NT2/D1 (cell line): ENCODE measurements at regions not wholly inside any gene's neighbourhood (a gene's known extent, or its start where the extent isn't known, plus 50 kb on each side); places are given as distances from the start of the nearest gene placed in this dataset.
A peak's percentile ranks its signal among the peaks of the same experiment; 100 is the strongest.

ENCODE experiments used
- DNase-seq: peaks from one replicate; pipeline ENCODE4 v3.0.0-alpha.2; 2011; ENCODE audit warnings: low read depth, low spot score
- H3K27me3 ChIP-seq: 2 replicates; pipeline ENCODE4 v1.6.0; 2011; ENCODE audit warnings: mild to moderate bottlenecking; ENCODE audit not compliant: insufficient read length, insufficient read depth
- H3K36me3 ChIP-seq: 2 replicates; pipeline ENCODE4 v1.6.1; 2011; ENCODE audit warnings: mild to moderate bottlenecking, low read length, mixed read lengths; ENCODE audit not compliant: insufficient read depth, insufficient read length
- H3K4me1 ChIP-seq: 2 replicates; pipeline ENCODE4 v1.5.1; 2011; ENCODE audit not compliant: insufficient read depth, insufficient read length
- H3K4me3 ChIP-seq: 2 replicates; pipeline ENCODE4 v1.5.1; 2011; ENCODE audit warnings: low read depth; ENCODE audit not compliant: insufficient read length
- H3K9ac ChIP-seq: 2 replicates; pipeline ENCODE4 v1.6.0; 2011; ENCODE audit warnings: low read depth; ENCODE audit not compliant: insufficient read length
- H3K9me3 ChIP-seq: 2 replicates; pipeline ENCODE4 v1.5.1; 2011; ENCODE audit warnings: mild to moderate bottlenecking, low read length; ENCODE audit not compliant: insufficient read depth
- SUZ12 ChIP-seq: IDR thresholded peaks from 2 replicates; pipeline ENCODE4 v1.6.1; 2011; ENCODE audit not compliant: insufficient read length, insufficient read depth; ENCODE audit errors: extremely low read depth
- YY1 ChIP-seq: IDR thresholded peaks from 2 replicates; pipeline ENCODE4 v1.6.1; 2011; ENCODE audit not compliant: insufficient read length, insufficient read depth
- ZNF274 ChIP-seq: IDR thresholded peaks from 2 replicates; pipeline ENCODE4 v1.6.1; 2011; ENCODE audit warnings: mild to moderate bottlenecking, low read depth, low read length

DNA sequence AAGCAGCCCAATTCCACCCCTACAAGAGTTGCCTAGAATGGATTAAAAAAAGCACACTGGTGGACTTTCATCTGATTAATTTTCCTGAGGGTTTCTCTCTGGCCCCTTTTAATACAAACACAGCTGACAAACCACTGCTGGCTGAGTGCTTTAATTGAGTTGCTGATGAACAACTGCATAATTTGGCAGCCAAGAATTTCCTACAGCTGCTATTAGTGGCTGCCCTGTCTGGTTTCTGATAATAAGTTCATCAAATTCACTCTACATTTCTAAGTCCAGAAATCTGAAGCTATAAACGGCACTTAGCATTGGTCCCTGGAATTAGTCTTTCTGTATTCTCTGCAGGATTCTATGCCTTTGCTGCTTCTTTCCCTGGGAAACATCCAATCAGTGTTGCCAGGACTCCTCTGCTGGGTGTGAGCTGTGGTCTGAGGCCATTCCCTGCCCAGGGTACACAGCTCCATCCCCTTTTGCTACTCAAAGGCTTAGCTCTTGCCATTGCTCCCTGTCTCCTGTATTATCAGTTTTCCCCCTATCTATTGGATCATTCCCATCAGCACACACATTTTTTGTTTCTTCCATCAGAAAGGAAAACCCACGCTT is 110.6 kb downstream of the LSM5 start:
- no peaks in the 10 kb centered on the region for H3K27me3 ChIP-seq
- TF ChIP-seq YY1 (no peak), ZNF274 (no peak), SUZ12 (no peak)
- no peak overlapping the region for H3K9ac ChIP-seq

DNA sequence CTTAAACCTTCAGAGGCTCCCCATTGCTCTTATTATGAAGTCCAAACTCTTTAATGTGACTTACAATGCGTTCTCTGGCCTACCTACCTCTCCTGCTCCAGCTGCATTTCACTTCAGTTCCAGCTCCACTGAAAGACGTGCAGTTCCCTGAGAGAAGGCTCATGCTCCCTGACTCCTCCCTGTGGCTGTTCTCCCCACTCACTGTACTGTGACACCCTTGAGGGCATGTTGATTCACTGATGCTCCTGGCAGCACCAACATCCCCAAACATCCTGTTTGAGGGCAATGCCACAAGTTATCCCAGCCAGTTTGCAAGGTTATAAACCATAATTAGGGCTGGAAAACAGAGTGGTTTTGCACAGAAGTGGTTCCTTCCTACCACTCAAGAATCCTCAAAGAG is 111.2 kb downstream of the LSM5 start:
- no peak for DNase-seq
- H3K4me1 ChIP-seq, result no peaks in the 10 kb centered on the region
- H3K9ac ChIP-seq, result no peak overlapping the region
- no peaks in the 10 kb centered on the region for H3K27me3 ChIP-seq
- H3K4me3 ChIP-seq, result no peak overlapping the region
- H3K36me3 ChIP-seq, result no peaks in the 10 kb centered on the region
- no peak for TF ChIP-seq ZNF274
- no peak for TF ChIP-seq YY1
- TF ChIP-seq SUZ12, result no peak
- H3K9me3 ChIP-seq, result no peaks in the 10 kb centered on the region

More for the DNA sequence above, 110.6 kb downstream of the LSM5 start:
- Histone ChIP-seq H3K4me1 (no peaks in the 10 kb centered on the region), H3K4me3 (no peak overlapping the region), H3K36me3 (no peaks in the 10 kb centered on the region), H3K9me3 (no peaks in the 10 kb centered on the region)
- no peak for DNase-seq

DNA sequence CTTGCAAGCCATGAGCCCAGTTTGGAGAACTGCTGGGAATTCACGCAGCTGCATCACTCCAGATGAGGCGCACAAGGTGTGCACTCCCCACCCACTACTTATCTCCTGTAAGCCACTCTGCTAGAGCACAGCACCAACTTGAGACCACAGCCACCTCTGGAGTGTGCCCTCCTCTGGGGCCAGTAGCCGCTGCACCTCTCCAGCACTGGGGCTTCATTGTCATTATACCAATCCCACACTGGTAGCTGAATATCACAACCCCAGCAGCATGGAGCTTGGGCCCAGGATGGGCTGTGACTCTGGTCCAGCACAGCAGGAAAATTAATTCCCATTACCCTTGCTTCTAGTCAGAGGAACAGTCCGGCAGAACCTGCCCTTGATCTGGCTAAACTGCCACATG is 125.6 kb downstream of the LSM5 start:
- no peak for DNase-seq

DNA sequence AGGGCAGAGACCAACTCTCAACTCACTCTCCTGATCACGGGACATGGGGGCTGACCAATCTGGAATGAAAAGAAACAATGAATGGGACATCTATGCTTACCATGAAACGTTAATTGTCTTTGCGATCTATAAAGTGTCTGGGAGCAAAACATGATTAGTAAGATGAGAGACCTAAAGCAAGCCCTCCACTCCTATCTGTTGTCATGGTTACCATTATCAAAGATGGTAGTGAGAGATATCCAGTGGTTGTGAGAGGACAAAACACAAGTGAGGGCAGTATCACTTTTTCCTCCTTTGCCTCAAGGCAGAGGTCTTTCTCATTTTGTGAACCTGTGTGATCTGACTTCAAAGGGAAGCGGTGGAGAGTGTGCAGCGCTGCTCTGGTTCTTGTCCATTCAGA is 130.1 kb downstream of the LSM5 start:
- H3K4me1 ChIP-seq, result no peaks in the 10 kb centered on the region
- no peak for TF ChIP-seq YY1

More for the DNA sequence above, 125.6 kb downstream of the LSM5 start:
- no peaks in the 10 kb centered on the region for H3K9me3 ChIP-seq
- H3K36me3 ChIP-seq, result no peaks in the 10 kb centered on the region
- H3K27me3 ChIP-seq, result no peaks in the 10 kb centered on the region
- no peaks in the 10 kb centered on the region for H3K4me1 ChIP-seq
- TF ChIP-seq YY1 (no peak), SUZ12 (no peak), ZNF274 (no peak)
- H3K4me3 ChIP-seq, result no peak overlapping the region
- no peak overlapping the region for H3K9ac ChIP-seq

DNA sequence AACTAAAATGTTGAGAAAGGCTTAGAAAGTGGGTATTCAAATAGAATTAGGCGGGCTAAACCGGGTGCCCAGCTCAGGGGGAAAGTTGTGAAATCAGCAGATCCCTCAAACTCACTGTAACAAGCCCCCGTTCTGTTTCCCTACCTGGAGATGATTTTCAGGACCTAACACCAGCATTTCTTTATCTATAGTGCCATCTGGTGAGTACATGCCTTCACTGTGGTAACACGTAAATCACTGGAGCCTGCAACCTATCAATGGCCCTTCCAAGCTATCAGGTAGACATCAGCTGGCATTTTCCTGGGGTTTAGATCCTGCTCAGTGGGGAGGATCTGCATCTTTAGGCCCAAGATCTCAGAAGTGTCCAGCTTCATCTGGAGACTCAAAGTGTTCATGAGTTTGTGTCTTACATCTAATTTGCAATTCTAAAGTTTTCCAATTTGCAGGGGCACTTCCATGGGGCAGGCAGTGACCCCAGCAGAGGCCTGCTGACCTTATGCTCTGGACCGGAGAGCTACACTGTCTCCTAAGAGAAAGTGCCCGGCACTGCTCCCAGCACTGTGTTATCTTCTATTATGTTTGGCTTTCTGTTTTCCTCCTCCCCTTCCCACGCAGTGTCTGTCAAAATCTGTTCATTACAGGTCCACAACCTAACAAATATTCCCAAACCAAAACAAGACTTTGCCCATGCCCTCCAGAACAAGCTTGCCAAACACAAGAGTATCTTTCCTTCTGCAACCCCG is 132.5 kb downstream of the LSM5 start:
- Histone ChIP-seq H3K4me1 (no peaks in the 10 kb centered on the region), H3K9me3 (no peaks in the 10 kb centered on the region), H3K9ac (no peak overlapping the region), H3K4me3 (no peak overlapping the region), H3K36me3 (no peaks in the 10 kb centered on the region), H3K27me3 (no peaks in the 10 kb centered on the region)
- DNase-seq, result no peak
- TF ChIP-seq ZNF274 (no peak), YY1 (no peak), SUZ12 (no peak)

More for the DNA sequence above, 130.1 kb downstream of the LSM5 start:
- DNase-seq, result no peak
- Histone ChIP-seq H3K27me3 (no peaks in the 10 kb centered on the region), H3K9me3 (no peaks in the 10 kb centered on the region), H3K36me3 (no peaks in the 10 kb centered on the region), H3K4me3 (no peak overlapping the region), H3K9ac (no peak overlapping the region)

DNA sequence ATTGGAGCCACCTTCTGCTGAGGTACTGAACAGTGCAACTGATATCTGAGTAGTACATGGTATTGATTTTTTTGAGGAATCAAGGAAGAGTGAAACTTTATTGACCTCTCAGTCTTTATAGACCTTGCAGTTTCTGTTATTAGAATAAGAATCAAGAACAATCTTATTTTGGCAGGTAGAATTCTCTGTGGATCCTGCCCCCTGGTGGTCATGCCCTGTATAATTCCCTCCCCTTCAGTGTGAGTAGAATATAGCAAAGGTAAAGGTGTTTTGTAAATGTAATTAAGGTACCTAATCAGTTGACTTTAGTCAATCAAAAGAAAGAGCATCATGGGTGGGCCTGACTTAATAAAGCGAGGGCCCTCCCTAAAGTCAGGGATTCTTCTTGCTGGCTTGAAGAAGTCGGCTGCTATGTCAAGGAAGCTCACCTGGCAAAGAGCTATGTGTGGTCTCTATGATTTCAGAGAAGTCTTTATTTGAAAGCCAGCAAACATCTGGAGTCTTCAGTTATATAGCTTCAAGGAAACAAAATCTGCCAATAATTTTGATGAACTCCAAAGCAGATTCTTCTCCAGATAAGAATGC is 142.8 kb downstream of the LSM5 start:
- Histone ChIP-seq H3K9me3 (no peaks in the 10 kb centered on the region), H3K9ac (no peak overlapping the region), H3K27me3 (no peaks in the 10 kb centered on the region), H3K4me3 (no peak overlapping the region), H3K4me1 (no peaks in the 10 kb centered on the region), H3K36me3 (no peaks in the 10 kb centered on the region)
- DNase-seq, result peak; percentile 23
- TF ChIP-seq ZNF274 (no peak), YY1 (no peak), SUZ12 (no peak)

DNA sequence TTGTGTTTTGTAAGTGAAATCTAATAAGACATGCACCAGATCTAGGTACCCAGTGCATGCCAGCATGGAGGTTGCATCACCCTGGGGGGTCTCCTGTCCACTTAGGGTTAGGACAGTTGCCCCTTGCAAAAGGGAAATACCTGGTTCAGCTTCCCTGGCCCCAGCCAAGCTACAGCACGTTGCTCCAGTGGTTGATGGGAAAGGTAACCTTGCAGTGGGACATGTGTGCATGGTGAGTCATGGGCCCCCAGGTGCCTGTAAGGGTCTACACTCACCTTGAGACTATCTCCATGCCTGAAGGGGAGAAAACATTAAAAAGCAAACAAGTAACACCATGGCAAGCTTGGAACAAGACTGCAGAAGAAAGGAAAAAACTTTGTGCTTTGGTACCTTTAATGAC is 143.9 kb downstream of the LSM5 start:
- Histone ChIP-seq H3K4me1 (no peaks in the 10 kb centered on the region), H3K27me3 (no peaks in the 10 kb centered on the region), H3K4me3 (no peak overlapping the region), H3K9me3 (no peaks in the 10 kb centered on the region), H3K36me3 (no peaks in the 10 kb centered on the region), H3K9ac (no peak overlapping the region)
- no peak for DNase-seq
- TF ChIP-seq SUZ12 (no peak), YY1 (no peak)
